SK-N-SH (cell line): ENCODE measurements at regions not wholly inside any gene's neighbourhood (a gene's known extent, or its start where the extent isn't known, plus 50 kb on each side); places are given as distances from the start of the nearest gene placed in this dataset.

Source experiments
- CTCF ChIA-PET: fragments of 300-600, 350-600 bp; formaldehyde crosslinking; extraction: SDS; loops from one replicate; lab custom pipeline; 2021; lab: Yijun Ruan, JAX
- POLR2A ChIA-PET: fragments of 350-600 bp; sonication (Branson Sonifier 250); formaldehyde crosslinking; extraction: SDS; loops from one replicate; lab custom pipeline; 2020; ENCODE audit warnings: antibody characterized with exemption, inconsistent platforms; lab: Yijun Ruan, JAX
- DNase-seq: peaks from one replicate; pipeline ENCODE4 v3.0.0; 2012
- H2AFZ ChIP-seq: fragments of 200-600 bp; sonication (generic); 2 replicates; pipeline ENCODE4 v1.8.1; 2016; ENCODE audit warnings: antibody characterized with exemption, mild to moderate bottlenecking, low read depth
- H3F3A ChIP-seq: fragments of 200-600 bp; sonication (generic); replicated peaks from 2 replicates; pipeline ENCODE3; 2016; ENCODE audit warnings: antibody characterized with exemption, mild to moderate bottlenecking; ENCODE audit not compliant: insufficient read depth
- H3K27ac ChIP-seq, 2 experiments: fragments of 200-500 bp in 1 of 2; fragments of 200-600 bp in 1 of 2; sonication (Bioruptor generic) in 1 of 2; sonication (generic), shearing (Covaris generic) in 1 of 2; 2 replicates each; pipeline versions ENCODE4 v1.5.1 to v1.6.1; 2014 to 2016; ENCODE audit warnings: low read depth in 2 of 2, inconsistent platforms in 1 of 2, low read length in 1 of 2, mild to moderate bottlenecking in 1 of 2, mixed read lengths in 1 of 2
- H3K27me3 ChIP-seq: fragments of 200-600 bp; sonication (generic), shearing (Covaris generic); 2 replicates; pipeline ENCODE4 v1.6.1; 2016; ENCODE audit warnings: mixed run types; ENCODE audit not compliant: insufficient read depth
- H3K36me3 ChIP-seq, 2 experiments: fragments of 200-500 bp in 1 of 2; fragments of 200-600 bp in 1 of 2; sonication (Bioruptor generic) in 1 of 2; sonication (generic) in 1 of 2; replicated peaks in 1 of 2; 2 replicates each; pipeline versions ENCODE3 to v1.5.1; 2014 to 2016; ENCODE audit warnings: low read length in 1 of 2, mild to moderate bottlenecking in 1 of 2; ENCODE audit not compliant: insufficient read depth in 2 of 2, control insufficient read depth in 1 of 2
- H3K4me1 ChIP-seq, 2 experiments: fragments of 200-500 bp in 1 of 2; fragments of 200-600 bp in 1 of 2; sonication (Bioruptor generic) in 1 of 2; sonication (generic), shearing (Covaris generic) in 1 of 2; 2 replicates each; pipeline versions ENCODE4 v1.5.1 to v1.6.1; 2014 to 2016; ENCODE audit warnings: low read depth in 1 of 2, low read length in 1 of 2, mixed run types in 1 of 2; ENCODE audit not compliant: insufficient read depth in 2 of 2, control insufficient read depth in 1 of 2
- H3K4me2 ChIP-seq: fragments of 200-600 bp; sonication (generic), shearing (Covaris generic); 2 replicates; pipeline ENCODE4 v1.6.1; 2017; ENCODE audit warnings: mixed run types
- H3K4me3 ChIP-seq, 2 experiments: fragments of 200-500 bp in 1 of 2; fragments of 200-600 bp in 1 of 2; sonication (Bioruptor generic) in 1 of 2; sonication (generic), shearing (Covaris generic) in 1 of 2; 2 replicates each; pipeline versions ENCODE4 v1.5.1 to v1.8.1; 2014 to 2016; ENCODE audit warnings: low read depth in 2 of 2, inconsistent platforms in 1 of 2, low read length in 1 of 2, mild to moderate bottlenecking in 1 of 2, mixed read lengths in 1 of 2, moderate library complexity in 1 of 2
- H3K79me2 ChIP-seq: fragments of 200-600 bp; sonication (generic); 2 replicates; pipeline ENCODE4 v1.8.1; 2017; ENCODE audit warnings: mild to moderate bottlenecking; ENCODE audit not compliant: insufficient read depth
- H3K9ac ChIP-seq: fragments of 200-600 bp; sonication (generic); 2 replicates; pipeline ENCODE4 v1.6.1; 2017; ENCODE audit warnings: mixed run types
- H3K9me2 ChIP-seq: fragments of 200-600 bp; sonication (generic); 2 replicates; pipeline ENCODE4 v1.6.1; 2017; ENCODE audit warnings: mixed run types
- H3K9me3 ChIP-seq: fragments of 200-600 bp; sonication (generic); 2 replicates; pipeline ENCODE4 v1.6.1; 2017; ENCODE audit warnings: mixed run types, mild to moderate bottlenecking, moderate library complexity
- H4K20me1 ChIP-seq: fragments of 200-600 bp; sonication (generic); 2 replicates; pipeline ENCODE4 v1.6.1; 2017; ENCODE audit warnings: mild to moderate bottlenecking, mixed run types; ENCODE audit not compliant: insufficient read depth
- ELF1 ChIP-seq: IDR thresholded peaks from 2 replicates; pipeline ENCODE4 v1.4.0; 2012
- GABPA ChIP-seq: IDR thresholded peaks from 2 replicates; pipeline ENCODE4 v1.4.0; 2012; ENCODE audit warnings: low read depth, mild to moderate bottlenecking
- IRF3 ChIP-seq: fragments of 150-350 bp; IDR thresholded peaks from 2 replicates; pipeline ENCODE4 v1.6.1; 2016; ENCODE audit warnings: mild to moderate bottlenecking, low read depth, low read length
- MXI1 ChIP-seq: IDR thresholded peaks from 2 replicates; pipeline ENCODE4 v1.6.1; 2012; ENCODE audit warnings: mild to moderate bottlenecking, low read depth, low read length, improper control_type of control experiment
- POLR2AphosphoS5 ChIP-seq: IDR thresholded peaks from 2 replicates; pipeline ENCODE4 v1.6.1; 2012; ENCODE audit warnings: low read depth, low read length
- RFX5 ChIP-seq: IDR thresholded peaks from 2 replicates; pipeline ENCODE4 v1.6.1; 2012; ENCODE audit warnings: mild to moderate bottlenecking, improper control_type of control experiment, low read length
- TCF12 ChIP-seq: IDR thresholded peaks from 2 replicates; pipeline ENCODE4 v1.4.0; 2012
- YY1 ChIP-seq: IDR thresholded peaks from 2 replicates; pipeline ENCODE4 v1.4.0; 2012; ENCODE audit warnings: low read depth, mild to moderate bottlenecking
- WGBS: methylation state at CpG from one replicate; pipeline ENCODE4 v1.1.6; 2017; ENCODE audit warnings: low lambda C conversion rate; 5-methylcytosine and 5-hydroxymethylcytosine counted together

- Histone ChIP-seq H3K27me3 (no peaks in the 10 kb centered on the region), H2AFZ (no peak overlapping the region), H3F3A (no peaks in the 10 kb centered on the region), H3K36me3 (no peaks in the 10 kb centered on the region), H3K4me1 (no peaks in the 10 kb centered on the region; a peak in 1 of 4 replicates), H3K9me2 (no peaks in the 10 kb centered on the region), H3K79me2 (no peaks in the 10 kb centered on the region), H3K9me3 (no peaks in the 10 kb centered on the region), H3K4me2 (no peak overlapping the region), H4K20me1 (no peaks in the 10 kb centered on the region), H3K4me3 (no peak overlapping the region), H3K9ac (no peak overlapping the region), H3K27ac (no peak overlapping the region)
- 52% methylated on average over 7 of the region's 7 CpGs for WGBS
- no peak for DNase-seq
- no peak for TF ChIP-seq POLR2AphosphoS5
- POLR2A ChIA-PET, result no interaction called here
- CTCF ChIA-PET, result interaction anchor here (1.0 to 1.4 kb wide), 3 partner anchors 10 to 861 kb away, joined by 3 to 4 read pairs (median 3); no protein-coding TSS in a partner anchor
Measured at GRCh38 chr16:80462917-80463316, 77.9 kb upstream of the DYNLRB2 start.

- no peaks in the 10 kb centered on the region for H4K20me1 ChIP-seq
- no peaks in the 10 kb centered on the region for H3F3A ChIP-seq
- H3K9ac ChIP-seq, result no peak overlapping the region
- no peak overlapping the region for H2AFZ ChIP-seq
- no peak overlapping the region for H3K4me2 ChIP-seq
- TF ChIP-seq IRF3 (no peak), ELF1 (no peak), GABPA (no peak), MXI1 (no peak), TCF12 (no peak)
- no peak for DNase-seq
- no peaks in the 10 kb centered on the region for H3K27me3 ChIP-seq
- no peak overlapping the region for H3K27ac ChIP-seq
- no peaks in the 10 kb centered on the region for H3K4me1 ChIP-seq
- 0% methylated on average over 1 of the region's 1 CpG for WGBS
- no peaks in the 10 kb centered on the region for H3K79me2 ChIP-seq
- no peaks in the 10 kb centered on the region for H3K9me3 ChIP-seq
- ChIA-PET CTCF (interaction anchor here (1.0 kb wide), 1 partner anchor 9 kb away, joined by 3 read pairs; no protein-coding TSS in a partner anchor), POLR2A (no interaction called here)
- H3K4me3 ChIP-seq, result no peak overlapping the region
- no peaks in the 10 kb centered on the region for H3K36me3 ChIP-seq
- no peaks in the 10 kb centered on the region for H3K9me2 ChIP-seq
Measured at GRCh38 chr16:80460988-80461387, 79.8 kb upstream of the DYNLRB2 start.

GRCh38 chr16:80459966-80460365, 80.8 kb upstream of the DYNLRB2 start:
- ChIA-PET CTCF (no interaction called here), POLR2A (no interaction called here)
- 9% methylated on average over 5 of the region's 5 CpGs for WGBS
- no peaks in the 10 kb centered on the region for H4K20me1 ChIP-seq
- H2AFZ ChIP-seq, result no peak overlapping the region
- H3K79me2 ChIP-seq, result no peaks in the 10 kb centered on the region
- H3K9me3 ChIP-seq, result no peaks in the 10 kb centered on the region
- TF ChIP-seq YY1, result no peak
- TF ChIP-seq RFX5, result no peak
- H3F3A ChIP-seq, result no peaks in the 10 kb centered on the region
- H3K4me2 ChIP-seq, result no peak overlapping the region
- H3K27me3 ChIP-seq, result no peaks in the 10 kb centered on the region
- H3K9me2 ChIP-seq, result no peaks in the 10 kb centered on the region
- H3K27ac ChIP-seq, result no peak overlapping the region
- no peak overlapping the region for H3K9ac ChIP-seq
- no peaks in the 10 kb centered on the region for H3K4me1 ChIP-seq
- DNase-seq, result no peak
- no peaks in the 10 kb centered on the region for H3K36me3 ChIP-seq
- no peak overlapping the region for H3K4me3 ChIP-seq
